Activated naive CD4-positive, alpha-beta T cell treated with anti-CD3 and anti-CD28 coated beads, Interleukin-2, amount 50 U/mL, for 72 hours (primary cell): ENCODE measurements at regions not wholly inside any gene's neighbourhood (a gene's known extent, or its start where the extent isn't known, plus 50 kb on each side); places are given as distances from the start of the nearest gene placed in this dataset.
A peak's percentile ranks its signal among the peaks of the same experiment; 100 is the strongest.
"Not testable (repeated sequence)": the region's sequence is repeated elsewhere in the genome, so short reads cannot be mapped to it uniquely, and the experiment has no call there.

Experiments
- ATAC-seq, 2 donors: fragments of 150-1000 bp; cut with Tn5 transposase; 2 replicates each; pipeline ENCODE4 v1.10.0; 2021; ENCODE audit warnings: mild to moderate bottlenecking in 2 of 2, moderate library complexity in 2 of 2
- DNase-seq, 2 donors: peaks; one replicate each; pipeline ENCODE4 v3.0.0; 2021 to 2022; ENCODE audit warnings: low spot score in 2 of 2
- H3K27ac Mint-ChIP-seq, 2 donors: one replicate each; pipeline ENCODE4 v1.8.0; 2022; ENCODE audit warnings: mild to moderate bottlenecking in 2 of 2, mixed read lengths in 2 of 2
- H3K36me3 Mint-ChIP-seq, 2 donors: one replicate each; pipeline ENCODE4 v1.8.0; 2022; ENCODE audit warnings: mixed read lengths in 2 of 2
- H3K9me3 Mint-ChIP-seq, 2 donors: one replicate each; pipeline ENCODE4 v1.8.0; 2022; ENCODE audit warnings: mixed read lengths in 2 of 2

GRCh38 chr7:106552645-106553445, 108.1 kb downstream of the CCDC71L start:
- DNase-seq: no peak
- H3K9me3 Mint-ChIP-seq: peaks cover 5 to 16% of the 10 kb centered on the region in 2 donors
- H3K36me3 Mint-ChIP-seq: no peaks in the 10 kb centered on the region
- no peak overlapping the region for H3K27ac Mint-ChIP-seq
- ATAC-seq: no peak

DNA sequence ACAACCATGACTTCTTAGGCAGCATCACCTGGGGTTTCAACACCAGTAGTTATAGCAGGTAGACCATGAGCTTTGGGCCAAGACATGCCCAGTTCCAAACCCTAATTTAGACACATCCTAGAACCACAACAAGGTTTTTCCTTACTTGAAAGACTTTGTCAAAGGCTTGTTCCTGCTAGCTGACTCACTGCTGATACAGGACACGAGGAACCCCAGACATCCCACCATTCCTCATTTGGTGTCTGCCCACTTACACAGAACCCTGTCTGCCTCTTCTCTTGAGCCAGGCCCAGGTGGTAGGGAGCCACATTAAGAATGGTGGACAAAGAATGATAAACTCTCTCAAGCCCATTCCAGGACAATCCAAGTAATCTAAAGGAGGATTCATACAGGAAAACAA, 109.0 kb downstream of the CCDC71L start:
- Mint-ChIP-seq H3K9me3 (peaks cover 5 to 11% of the 10 kb centered on the region in 2 donors), H3K36me3 (no peaks in the 10 kb centered on the region), H3K27ac (no peak overlapping the region)
- no peak for ATAC-seq
- DNase-seq: no peak

GRCh38 chr7:106548491-106548890, 112.5 kb downstream of the CCDC71L start:
- no peak for ATAC-seq
- no peak overlapping the region for H3K27ac Mint-ChIP-seq
- H3K36me3 Mint-ChIP-seq: no peaks in the 10 kb centered on the region

GRCh38 chr7:106545275-106545674, 115.7 kb downstream of the CCDC71L start:
- H3K9me3 Mint-ChIP-seq: no peaks in the 10 kb centered on the region
- H3K27ac Mint-ChIP-seq: no peak overlapping the region
- ATAC-seq: peak in 1 of 2 donors; percentile 38

More at GRCh38 chr7:106548491-106548890, 112.5 kb downstream of the CCDC71L start:
- no peak for DNase-seq
- peaks cover 2 to 4% of the 10 kb centered on the region in 2 donors for H3K9me3 Mint-ChIP-seq

GRCh38 chr7:106543221-106543757, 117.7 kb downstream of the CCDC71L start:
- ATAC-seq: no peak
- H3K36me3 Mint-ChIP-seq: no peaks in the 10 kb centered on the region
- no peaks in the 10 kb centered on the region for H3K9me3 Mint-ChIP-seq
- DNase-seq: no peak
- H3K27ac Mint-ChIP-seq: peak overlapping the region in 1 of 2 donors; percentile 56

More at GRCh38 chr7:106545275-106545674, 115.7 kb downstream of the CCDC71L start:
- no peak for DNase-seq
- H3K36me3 Mint-ChIP-seq: no peaks in the 10 kb centered on the region

DNA sequence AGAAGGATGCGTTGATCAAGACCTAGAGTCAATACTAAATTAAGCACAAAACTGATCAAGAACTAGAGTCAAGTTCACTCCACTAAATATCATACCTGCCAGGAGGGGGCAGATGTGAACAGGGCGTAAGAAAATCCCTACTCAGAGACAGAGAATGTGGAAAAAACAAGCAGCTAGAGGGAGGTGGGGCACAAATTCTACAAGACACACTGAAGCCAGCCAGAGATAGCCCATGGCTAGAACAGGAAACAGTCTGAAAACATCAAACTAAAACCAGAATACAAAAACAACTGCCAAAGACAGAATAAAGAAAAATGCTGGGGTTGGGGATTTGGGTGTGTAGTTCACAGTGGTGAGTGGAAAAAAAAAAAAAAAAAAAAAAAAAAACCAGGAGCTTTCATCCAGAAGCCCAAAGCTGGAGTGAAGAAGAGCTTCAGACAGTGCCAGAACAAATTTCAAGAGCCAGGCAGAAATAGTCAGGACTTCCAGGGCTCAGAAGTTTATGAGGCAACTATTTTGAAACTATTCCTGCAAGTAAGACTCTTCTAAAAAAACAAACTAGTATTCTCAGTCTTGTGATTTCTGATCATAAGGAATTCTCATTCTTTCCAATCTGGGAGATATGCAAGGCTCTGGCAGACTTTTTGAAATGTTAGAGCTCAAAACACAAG, 118.3 kb downstream of the CCDC71L start:
- H3K9me3 Mint-ChIP-seq: no peaks in the 10 kb centered on the region
- ATAC-seq (peak; percentile 56 to 69), DNase-seq (peak in 1 of 2 donors; percentile 17)
- peak overlapping the region; percentile 45 to 56 for H3K27ac Mint-ChIP-seq
- H3K36me3 Mint-ChIP-seq: no peaks in the 10 kb centered on the region

DNA sequence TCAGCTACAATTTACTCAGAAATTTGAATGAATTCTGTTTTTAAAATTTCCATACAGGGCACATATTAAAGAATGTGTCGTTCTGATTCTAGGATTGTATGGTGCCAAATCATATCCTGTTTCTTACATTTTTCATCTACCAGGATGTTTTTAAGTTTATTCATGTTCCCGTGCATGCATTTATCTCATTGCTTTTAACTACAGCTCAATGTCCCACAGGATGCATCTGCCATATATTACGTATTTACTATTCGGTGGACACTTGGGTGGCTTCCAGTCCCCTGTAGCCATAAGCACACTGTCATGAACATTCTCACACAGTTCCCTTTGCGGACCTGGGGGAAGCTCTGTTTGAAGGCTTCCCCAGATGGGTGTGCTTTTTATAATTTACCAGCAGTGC, 122.3 kb downstream of the CCDC71L start:
- no peaks in the 10 kb centered on the region for H3K36me3 Mint-ChIP-seq
- ATAC-seq: no peak
- no peak overlapping the region for H3K27ac Mint-ChIP-seq
- peaks cover 0 to 5% of the 10 kb centered on the region in 2 donors for H3K9me3 Mint-ChIP-seq
- no peak for DNase-seq

DNA sequence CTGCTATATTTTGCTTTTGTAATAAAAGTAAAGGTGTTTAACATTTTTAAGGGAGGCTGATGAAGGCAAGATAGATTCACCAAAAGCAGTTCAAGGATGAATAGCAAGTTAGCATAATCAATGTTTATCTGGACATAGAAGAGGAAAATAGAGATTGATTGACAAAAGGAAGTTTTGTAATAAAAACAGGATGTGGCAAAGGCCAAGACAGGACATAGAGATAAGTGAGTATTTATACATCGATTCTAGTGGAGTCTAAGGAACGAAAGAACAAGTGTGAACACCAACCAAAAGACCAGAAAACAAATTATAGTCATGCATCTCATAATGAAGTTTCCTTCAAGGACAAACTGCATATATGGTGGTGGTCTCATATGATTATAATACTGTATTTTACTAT, 123.8 kb downstream of the CCDC71L start:
- H3K27ac Mint-ChIP-seq: peak overlapping the region in 1 of 2 donors; percentile 27
- H3K9me3 Mint-ChIP-seq: peaks cover 0 to 5% of the 10 kb centered on the region in 2 donors

GRCh38 chr7:106536079-106536478, 124.9 kb downstream of the CCDC71L start:
- ATAC-seq (no peak), DNase-seq (no peak)
- H3K27ac Mint-ChIP-seq: no peak overlapping the region
- H3K36me3 Mint-ChIP-seq: no peaks in the 10 kb centered on the region
- peaks cover 0 to 5% of the 10 kb centered on the region in 2 donors for H3K9me3 Mint-ChIP-seq

More for the DNA sequence above, 123.8 kb downstream of the CCDC71L start:
- DNase-seq (no peak), ATAC-seq (no peak)
- H3K36me3 Mint-ChIP-seq: no peaks in the 10 kb centered on the region

- Mint-ChIP-seq H3K27ac (no peak overlapping the region), H3K36me3 (no peaks in the 10 kb centered on the region), H3K9me3 (peaks cover 0 to 5% of the 10 kb centered on the region in 2 donors)
- ATAC-seq (no peak), DNase-seq (no peak)
These were observed 125.6 kb downstream of the CCDC71L start for GRCh38 chr7:106535234-106535932.

DNA sequence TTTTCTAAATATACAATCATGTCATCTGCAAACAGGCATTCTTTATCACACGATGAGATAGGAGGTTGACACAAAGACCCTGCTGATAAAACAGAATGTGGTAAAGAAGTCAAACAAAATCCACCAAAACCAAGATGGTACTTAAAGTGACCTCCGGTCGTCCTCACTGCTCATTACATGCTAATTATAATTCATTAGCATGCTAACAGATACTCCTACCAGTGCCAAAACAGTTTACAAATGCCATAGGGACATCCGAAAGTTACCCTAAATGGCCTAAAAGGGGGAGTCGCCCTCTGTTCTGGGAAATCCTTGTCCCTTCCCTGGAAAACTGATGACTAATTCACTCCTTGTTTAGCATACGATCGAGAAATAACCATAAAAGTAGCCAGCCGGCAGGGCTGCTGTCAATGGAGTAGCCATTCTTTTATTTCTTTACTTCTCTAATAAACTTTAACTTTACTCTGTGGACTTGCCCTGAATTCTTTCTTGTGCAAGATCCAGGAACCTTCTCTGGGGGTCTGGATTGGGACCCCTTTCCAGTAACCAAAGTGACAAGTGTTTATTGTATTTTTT, 126.6 kb downstream of the CCDC71L start:
- no peak for DNase-seq
- Mint-ChIP-seq H3K27ac (no peak overlapping the region), H3K36me3 (no peaks in the 10 kb centered on the region), H3K9me3 (peaks cover 0 to 5% of the 10 kb centered on the region in 2 donors)
- ATAC-seq: no peak

- not testable (repeated sequence) for DNase-seq, H3K27ac Mint-ChIP-seq, ATAC-seq, H3K36me3 Mint-ChIP-seq, H3K9me3 Mint-ChIP-seq
These were observed 130.8 kb downstream of the CCDC71L start for GRCh38 chr7:106530183-106530582.

- not testable (repeated sequence) for ATAC-seq, H3K27ac Mint-ChIP-seq, H3K9me3 Mint-ChIP-seq, DNase-seq, H3K36me3 Mint-ChIP-seq
These were observed 134.3 kb downstream of the CCDC71L start for GRCh38 chr7:106526617-106527016.

GRCh38 chr7:106524690-106525059, 136.3 kb downstream of the CCDC71L start:
- Mint-ChIP-seq H3K36me3 (no peaks in the 10 kb centered on the region), H3K27ac (no peak overlapping the region), H3K9me3 (no peaks in the 10 kb centered on the region)
- DNase-seq (no peak), ATAC-seq (no peak)

- H3K9me3 Mint-ChIP-seq: peaks cover 0 to 3% of the 10 kb centered on the region in 2 donors
- peaks cover 0 to 4% of the 10 kb centered on the region in 2 donors for H3K36me3 Mint-ChIP-seq
- no peak for ATAC-seq
- DNase-seq: no peak
- peak overlapping the region in 1 of 2 donors; percentile 28 for H3K27ac Mint-ChIP-seq
These were observed 137.5 kb downstream of the CCDC71L start for GRCh38 chr7:106523482-106523881.

- DNase-seq (no peak), ATAC-seq (no peak)
- peaks cover 0 to 5% of the 10 kb centered on the region in 2 donors for H3K36me3 Mint-ChIP-seq
- peaks cover 0 to 4% of the 10 kb centered on the region in 2 donors for H3K9me3 Mint-ChIP-seq
- H3K27ac Mint-ChIP-seq: no peak overlapping the region
These were observed 138.3 kb downstream of the CCDC71L start for GRCh38 chr7:106522696-106523095.
